Hepatocyte (in vitro differentiated cells): ENCODE measurements at regions not wholly inside any gene's neighbourhood (a gene's known extent, or its start where the extent isn't known, plus 50 kb on each side); places are given as distances from the start of the nearest gene placed in this dataset.

Experiments
- DNase-seq: peaks from one replicate; pipeline ENCODE4 v3.0.0-alpha.2; 2016; ENCODE audit warnings: low spot score
- H2AFZ ChIP-seq: fragments of 200-600 bp; sonication (generic); 2 replicates; pipeline ENCODE4 v1.6.0; 2016; ENCODE audit warnings: antibody characterized with exemption, mild to moderate bottlenecking
- H3K27ac ChIP-seq: fragments of 200-600 bp; sonication (generic); 2 replicates; pipeline ENCODE4 v1.5.1; 2016; ENCODE audit warnings: mild to moderate bottlenecking
- H3K27me3 ChIP-seq: fragments of 200-600 bp; sonication (generic); 2 replicates; pipeline ENCODE4 v1.6.1; 2016
- H3K36me3 ChIP-seq: fragments of 200-600 bp; sonication (generic); replicated peaks from 2 replicates; pipeline ENCODE4 v1.5.1; 2016; ENCODE audit warnings: low read depth; ENCODE audit not compliant: insufficient read depth
- H3K4me1 ChIP-seq: fragments of 200-600 bp; sonication (generic); 2 replicates; pipeline ENCODE4 v1.5.1; 2016; ENCODE audit warnings: mild to moderate bottlenecking, moderate library complexity; ENCODE audit not compliant: insufficient read depth
- H3K4me2 ChIP-seq: fragments of 200-600 bp; sonication (generic); 2 replicates; pipeline ENCODE4 v1.6.0; 2016
- H3K4me3 ChIP-seq: fragments of 200-600 bp; sonication (generic); 2 replicates; pipeline ENCODE4 v1.5.1; 2016; ENCODE audit warnings: mild to moderate bottlenecking
- H3K79me2 ChIP-seq: fragments of 200-600 bp; sonication (generic); 2 replicates; pipeline ENCODE4 v1.6.0; 2017; ENCODE audit warnings: mild to moderate bottlenecking
- H3K9me2 ChIP-seq: fragments of 200-600 bp; sonication (generic); replicated peaks from 2 replicates; pipeline ENCODE4 v1.6.0; 2017; ENCODE audit warnings: mild to moderate bottlenecking; ENCODE audit not compliant: insufficient read depth
- H3K9me3 ChIP-seq: fragments of 200-600 bp; sonication (generic); 2 replicates; pipeline ENCODE4 v1.5.1; 2016; ENCODE audit warnings: low read depth, mild to moderate bottlenecking
- H4K20me1 ChIP-seq: fragments of 200-600 bp; sonication (generic); 2 replicates; pipeline ENCODE4 v1.6.0; 2016; ENCODE audit warnings: mild to moderate bottlenecking; ENCODE audit not compliant: insufficient read depth, poor library complexity, severe bottlenecking
- CTCF ChIP-seq: fragments of 200-600 bp; sonication (generic); IDR thresholded peaks from 2 replicates; pipeline ENCODE4 v1.5.1; 2016; ENCODE audit warnings: antibody characterized with exemption, mild to moderate bottlenecking; ENCODE audit not compliant: poor library complexity
- EZH2 ChIP-seq: fragments of 200-600 bp; sonication (generic); IDR thresholded peaks from 2 replicates; pipeline ENCODE4 v1.6.1; 2016; ENCODE audit warnings: antibody characterized with exemption, mild to moderate bottlenecking, borderline replicate concordance
- EZH2phosphoT487 ChIP-seq: fragments of 200-600 bp; sonication (generic); IDR thresholded peaks from one replicate; pipeline ENCODE4 v1.6.1; 2018; ENCODE audit warnings: antibody characterized with exemption, mild to moderate bottlenecking, low read depth, moderate library complexity; ENCODE audit not compliant: unreplicated experiment, severe bottlenecking
- WGBS: methylation state at CpG from one replicate; pipeline ENCODE4 v1.1.6; 2016; ENCODE audit warnings: low lambda C conversion rate; ENCODE audit errors: missing lambda C conversion rate; 5-methylcytosine and 5-hydroxymethylcytosine counted together

DNA sequence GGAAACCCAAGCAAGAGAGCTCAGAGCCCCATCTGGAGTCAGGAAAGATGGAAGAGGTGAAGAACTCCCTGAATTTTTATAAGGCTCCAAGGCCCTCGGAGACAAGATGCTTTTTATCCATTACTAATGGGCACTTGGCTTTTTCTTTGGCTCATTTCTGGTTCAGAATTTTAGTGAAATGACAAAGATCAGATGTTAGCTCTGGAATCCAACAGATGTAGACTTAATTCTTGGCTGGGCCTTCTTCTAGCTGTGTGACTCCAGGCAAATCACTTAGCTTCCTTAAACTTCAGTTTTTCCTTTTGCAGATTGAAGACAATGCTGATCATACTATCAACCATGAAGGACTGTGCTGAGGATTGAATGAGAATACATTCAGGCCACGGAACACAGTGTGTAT, 85.2 kb downstream of the HRH4 start:
- H3K4me1 ChIP-seq = no peaks in the 10 kb centered on the region
- no peak overlapping the region for H3K27ac ChIP-seq
- no peaks in the 10 kb centered on the region for H3K79me2 ChIP-seq
- DNase-seq = no peak
- no peak overlapping the region for H3K4me2 ChIP-seq
- no peaks in the 10 kb centered on the region for H3K27me3 ChIP-seq
- no peak overlapping the region for H3K4me3 ChIP-seq
- H3K36me3 ChIP-seq = no peaks in the 10 kb centered on the region
- H3K9me3 ChIP-seq = no peaks in the 10 kb centered on the region
- no peak overlapping the region for H2AFZ ChIP-seq
- TF ChIP-seq EZH2 = no peak
- TF ChIP-seq EZH2phosphoT487 = no peak
- no peak for TF ChIP-seq CTCF
- no peaks in the 10 kb centered on the region for H3K9me2 ChIP-seq
- no peaks in the 10 kb centered on the region for H4K20me1 ChIP-seq
- 77% methylated on average over 2 of the region's 2 CpGs for WGBS

GRCh38 chr18:24546307-24546706, 85.9 kb downstream of the HRH4 start:
- no peak for DNase-seq
- H3K4me3 ChIP-seq = no peak overlapping the region
- WGBS = 76% methylated on average over 4 of the region's 4 CpGs
- H3K36me3 ChIP-seq = no peaks in the 10 kb centered on the region
- H2AFZ ChIP-seq = no peak overlapping the region
- no peaks in the 10 kb centered on the region for H3K4me1 ChIP-seq
- H4K20me1 ChIP-seq = no peaks in the 10 kb centered on the region
- no peak overlapping the region for H3K27ac ChIP-seq
- H3K4me2 ChIP-seq = no peak overlapping the region
- H3K79me2 ChIP-seq = no peaks in the 10 kb centered on the region
- H3K9me2 ChIP-seq = no peaks in the 10 kb centered on the region
- no peaks in the 10 kb centered on the region for H3K9me3 ChIP-seq
- TF ChIP-seq EZH2 (no peak), EZH2phosphoT487 (no peak), CTCF (no peak)
- no peaks in the 10 kb centered on the region for H3K27me3 ChIP-seq

DNA sequence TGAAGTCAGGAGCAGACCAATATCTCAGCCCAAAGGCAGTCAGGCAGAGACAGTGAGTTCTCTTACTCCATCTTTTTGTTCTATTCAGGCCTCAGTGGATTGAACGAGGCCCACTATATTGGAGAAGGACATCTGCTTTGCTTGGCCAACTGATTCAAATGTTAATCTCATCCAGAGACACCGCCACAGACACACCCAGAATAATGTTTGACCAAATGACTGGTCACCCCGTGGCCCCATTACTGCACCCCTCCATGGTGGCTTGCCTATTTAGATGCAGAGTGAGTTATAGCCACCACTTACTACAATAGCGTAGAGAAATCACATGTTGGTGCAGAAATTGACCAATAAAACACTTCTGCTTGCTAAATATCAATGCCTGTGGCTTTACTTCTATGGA, 88.1 kb downstream of the HRH4 start:
- TF ChIP-seq EZH2 (no peak), EZH2phosphoT487 (no peak), CTCF (no peak)
- 90% methylated on average over 4 of the region's 4 CpGs for WGBS

GRCh38 chr18:24552218-24552617, 91.8 kb downstream of the HRH4 start:
- no peaks in the 10 kb centered on the region for H3K4me1 ChIP-seq
- no peaks in the 10 kb centered on the region for H3K36me3 ChIP-seq
- TF ChIP-seq CTCF (no peak), EZH2phosphoT487 (no peak), EZH2 (no peak)
- H3K4me3 ChIP-seq = no peak overlapping the region
- 94% methylated on average over 4 of the region's 4 CpGs for WGBS
- H3K4me2 ChIP-seq = no peak overlapping the region
- no peaks in the 10 kb centered on the region for H3K9me3 ChIP-seq
- H4K20me1 ChIP-seq = no peaks in the 10 kb centered on the region
- H2AFZ ChIP-seq = no peak overlapping the region
- no peak for DNase-seq
- H3K27ac ChIP-seq = no peak overlapping the region
- no peaks in the 10 kb centered on the region for H3K79me2 ChIP-seq
- no peaks in the 10 kb centered on the region for H3K9me2 ChIP-seq
- H3K27me3 ChIP-seq = no peaks in the 10 kb centered on the region

More for the DNA sequence above, 88.1 kb downstream of the HRH4 start:
- H4K20me1 ChIP-seq = no peaks in the 10 kb centered on the region
- DNase-seq = no peak
- H3K79me2 ChIP-seq = no peaks in the 10 kb centered on the region
- H2AFZ ChIP-seq = no peak overlapping the region
- no peaks in the 10 kb centered on the region for H3K9me2 ChIP-seq
- H3K36me3 ChIP-seq = no peaks in the 10 kb centered on the region
- H3K4me3 ChIP-seq = no peak overlapping the region
- no peaks in the 10 kb centered on the region for H3K9me3 ChIP-seq
- no peak overlapping the region for H3K27ac ChIP-seq
- H3K4me2 ChIP-seq = no peak overlapping the region
- H3K27me3 ChIP-seq = no peaks in the 10 kb centered on the region
- no peaks in the 10 kb centered on the region for H3K4me1 ChIP-seq
